Fibroblast of skin of back (primary cell): ENCODE measurements at regions not wholly inside any gene's neighbourhood (a gene's known extent, or its start where the extent isn't known, plus 50 kb on each side); places are given as distances from the start of the nearest gene placed in this dataset.
A peak's percentile ranks its signal among the peaks of the same experiment; 100 is the strongest.
"Not testable (repeated sequence)": the region's sequence is repeated elsewhere in the genome, so short reads cannot be mapped to it uniquely, and the experiment has no call there.

Experiments used
- DNase-seq: peaks from one replicate; pipeline ENCODE4 v3.0.0-alpha.2; 2013

GRCh38 chr7:91405873-91406272 is 141.6 kb downstream of the FZD1 start:
- DNase-seq = not testable (repeated sequence)

GRCh38 chr7:91407942-91408341 is 143.7 kb downstream of the FZD1 start:
- peak; percentile 12 for DNase-seq

DNA sequence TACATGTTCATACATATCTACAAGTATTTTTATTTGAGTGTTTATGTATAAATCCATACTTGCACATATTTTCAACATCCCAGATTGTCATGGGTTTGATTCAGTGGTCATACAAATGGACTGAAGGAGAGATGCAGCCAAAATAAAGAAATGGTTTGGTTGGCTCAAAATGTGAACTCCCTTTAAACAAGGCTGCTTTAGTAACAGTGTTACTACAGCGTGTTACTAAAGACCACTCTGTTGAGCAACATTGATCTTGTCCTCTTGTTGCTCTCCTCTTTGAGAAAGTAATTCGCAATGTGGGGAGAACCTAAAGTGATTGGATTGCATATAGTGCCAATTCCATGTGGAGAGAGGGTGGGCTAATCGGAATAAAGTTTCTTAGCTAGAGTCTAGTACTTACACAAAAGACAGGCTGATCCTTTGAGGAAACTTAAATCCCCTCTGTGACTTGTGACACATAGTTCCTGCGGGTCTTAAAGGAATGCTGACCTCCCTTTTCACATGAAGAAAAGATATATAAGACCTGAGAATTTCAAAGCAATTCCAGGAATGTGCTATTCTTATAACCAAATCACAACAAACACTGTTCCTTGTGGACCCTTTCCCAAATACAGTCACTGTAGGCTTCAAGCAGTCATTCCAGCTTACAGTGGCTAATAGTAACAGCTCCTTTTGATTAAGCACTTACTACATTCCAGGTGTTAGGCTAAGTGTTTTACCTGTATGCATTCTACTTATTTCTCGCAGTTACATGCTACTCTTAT is 144.3 kb downstream of the FZD1 start:
- DNase-seq = peak; percentile 64

GRCh38 chr7:91411060-91411459 is 146.8 kb downstream of the FZD1 start:
- DNase-seq = no peak

DNA sequence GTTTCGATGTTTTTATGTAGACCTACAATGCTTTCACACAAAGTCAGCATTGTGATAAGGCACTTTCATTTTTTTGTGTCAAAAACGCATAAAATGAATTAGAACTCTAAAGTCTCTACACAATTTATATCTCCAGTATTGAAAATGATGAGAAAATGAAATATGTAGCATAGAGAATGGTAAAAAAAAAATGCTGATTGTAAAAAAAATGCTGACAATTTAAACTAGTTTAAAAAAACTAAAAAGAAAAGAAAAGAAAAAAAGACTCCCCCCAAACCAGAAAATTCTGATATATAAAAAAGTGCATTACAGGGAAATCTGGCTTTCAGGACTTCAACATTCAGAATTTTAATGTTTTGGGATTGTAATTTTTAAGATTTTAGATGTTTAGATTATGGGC is 148.1 kb downstream of the FZD1 start:
- no peak for DNase-seq

GRCh38 chr7:91414734-91415133 is 150.5 kb downstream of the FZD1 start:
- no peak for DNase-seq

- DNase-seq = no peak
These were observed 152.1 kb downstream of the FZD1 start for GRCh38 chr7:91416155-91416865.

DNA sequence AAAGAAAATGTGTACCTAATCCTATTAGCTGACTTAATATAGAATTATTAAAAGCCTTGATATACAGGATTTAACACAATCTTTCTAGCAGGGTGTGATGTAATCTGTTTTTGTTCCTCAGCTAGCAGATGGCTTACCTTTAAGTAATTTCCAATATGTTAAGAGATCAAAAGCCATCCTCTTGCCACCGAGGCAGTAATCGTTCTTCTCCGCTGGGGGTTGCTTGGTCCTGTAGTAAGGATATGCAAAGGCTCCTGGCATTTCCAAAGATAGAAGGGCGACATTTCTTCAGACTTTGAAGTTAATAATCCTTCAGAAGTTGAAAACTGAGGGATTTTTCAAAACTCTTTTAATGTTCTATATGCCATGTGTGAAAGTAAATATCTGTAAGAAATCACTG is 156.4 kb downstream of the FZD1 start:
- DNase-seq = no peak

GRCh38 chr7:91421018-91421417 is 156.8 kb downstream of the FZD1 start:
- no peak for DNase-seq

DNA sequence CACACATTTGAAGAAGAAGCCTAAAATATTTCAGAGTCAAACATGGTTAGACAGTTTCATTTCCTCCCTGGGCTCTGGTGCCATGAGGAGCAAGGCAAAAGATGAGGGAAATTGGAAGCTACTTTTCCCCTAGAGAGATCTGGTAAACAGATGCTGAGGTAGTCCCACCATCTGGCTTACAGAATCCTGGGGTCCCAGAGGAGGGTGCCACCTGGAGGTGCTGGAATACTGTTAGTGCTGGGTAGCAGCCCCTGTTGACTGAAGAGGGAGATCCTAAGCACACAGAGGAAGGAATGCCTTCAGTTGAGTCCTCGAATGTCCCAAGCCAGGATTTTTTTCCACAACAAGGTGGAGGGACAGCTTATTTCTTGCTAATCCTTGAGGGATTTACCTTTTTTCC is 160.1 kb downstream of the FZD1 start:
- no peak for DNase-seq

DNA sequence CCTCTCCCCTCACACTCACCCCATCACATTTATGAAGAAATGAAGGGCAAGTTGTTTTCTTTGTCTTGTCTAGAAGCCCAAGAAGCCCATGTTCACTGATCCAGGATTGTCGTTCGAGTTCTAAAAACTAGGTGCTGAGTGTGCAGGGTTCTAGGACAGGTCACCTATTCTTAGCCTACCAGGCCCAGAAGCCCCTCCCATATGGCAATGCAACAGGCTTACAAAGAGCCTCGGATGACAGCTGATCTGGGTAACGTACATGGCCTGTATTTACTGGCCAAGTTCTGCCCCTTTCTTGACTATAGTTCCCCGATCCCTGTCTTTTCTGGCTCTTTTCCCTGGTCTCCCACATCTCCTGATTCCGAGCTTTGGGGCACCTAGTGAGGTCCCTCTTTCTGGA is 160.9 kb downstream of the FZD1 start:
- DNase-seq = no peak

- DNase-seq = no peak
These were observed 162.8 kb downstream of the FZD1 start for GRCh38 chr7:91427051-91427450.

- no peak for DNase-seq
These were observed 167.4 kb downstream of the FZD1 start for GRCh38 chr7:91431601-91432000.

GRCh38 chr7:91434836-91435235 is 170.6 kb downstream of the FZD1 start:
- peak; percentile 55 for DNase-seq

- peak; percentile 36 for DNase-seq
These were observed 171.3 kb downstream of the FZD1 start for GRCh38 chr7:91435381-91436059.

DNA sequence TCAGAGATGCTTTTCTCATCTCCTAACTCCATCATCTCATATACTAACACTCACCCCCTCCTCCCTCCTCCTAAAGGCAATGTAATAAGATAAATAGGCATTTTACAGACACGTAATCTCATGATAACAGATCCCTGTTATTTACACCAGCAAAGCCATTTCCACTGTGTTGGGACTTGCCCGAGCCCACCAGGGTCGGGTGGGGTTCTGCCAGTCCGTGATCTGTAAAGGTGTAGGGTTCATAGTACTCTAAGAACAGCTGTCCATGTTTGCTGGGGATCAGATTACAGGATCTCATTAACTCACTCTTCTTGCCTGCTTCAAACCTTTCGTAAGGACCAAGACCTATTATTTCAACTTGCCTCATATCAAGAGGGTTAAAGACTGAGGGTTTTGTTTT is 172.4 kb downstream of the FZD1 start:
- no peak for DNase-seq

- not testable (repeated sequence) for DNase-seq
These were observed 176.0 kb downstream of the FZD1 start for GRCh38 chr7:91440198-91440597.

DNA sequence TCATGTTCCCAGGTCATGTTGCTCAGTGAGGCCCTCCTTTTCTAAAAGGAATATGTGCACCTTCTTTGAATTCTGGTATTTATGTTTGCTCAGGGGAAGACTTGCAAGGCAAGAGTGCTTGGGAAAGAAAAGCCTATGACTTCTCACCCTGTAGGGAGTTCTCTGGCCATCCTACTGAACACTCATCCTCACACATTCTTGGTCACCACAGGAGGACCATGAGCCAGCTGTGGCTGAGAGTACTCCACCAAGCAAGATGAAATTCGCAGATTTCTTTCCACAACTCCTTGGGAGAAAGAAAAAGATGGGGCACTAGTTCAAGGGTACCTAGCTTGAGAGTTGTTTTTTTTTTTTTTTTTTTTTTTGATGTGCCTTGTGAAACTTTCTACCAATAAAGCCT is 179.6 kb downstream of the FZD1 start:
- no peak for DNase-seq

GRCh38 chr7:91446819-91447218 is 182.6 kb downstream of the FZD1 start:
- DNase-seq = no peak

DNA sequence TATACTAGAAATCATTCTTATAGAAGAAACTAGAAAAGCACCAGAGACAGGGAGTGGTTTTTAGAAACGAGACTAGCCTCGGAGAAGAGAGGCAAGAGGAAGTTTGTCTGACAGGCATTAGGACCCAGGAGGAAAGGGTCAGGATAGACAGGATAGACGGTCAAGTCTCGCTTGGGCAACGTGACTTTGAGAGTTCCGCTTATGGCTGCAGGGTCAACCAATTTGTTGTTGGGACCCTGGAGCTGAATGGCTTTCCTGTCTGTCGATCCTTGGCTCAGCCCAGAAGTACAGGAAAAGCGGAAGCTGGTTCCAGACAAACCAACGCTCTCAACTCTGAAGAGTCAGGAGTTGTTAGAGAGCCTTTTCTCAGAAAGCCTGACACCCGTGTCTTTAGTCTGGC is 191.2 kb downstream of the FZD1 start:
- no peak for DNase-seq

- no peak for DNase-seq
These were observed 193.0 kb downstream of the FZD1 start for GRCh38 chr7:91457208-91457607.

GRCh38 chr7:91459539-91459938 is 195.3 kb downstream of the FZD1 start:
- DNase-seq = no peak

DNA sequence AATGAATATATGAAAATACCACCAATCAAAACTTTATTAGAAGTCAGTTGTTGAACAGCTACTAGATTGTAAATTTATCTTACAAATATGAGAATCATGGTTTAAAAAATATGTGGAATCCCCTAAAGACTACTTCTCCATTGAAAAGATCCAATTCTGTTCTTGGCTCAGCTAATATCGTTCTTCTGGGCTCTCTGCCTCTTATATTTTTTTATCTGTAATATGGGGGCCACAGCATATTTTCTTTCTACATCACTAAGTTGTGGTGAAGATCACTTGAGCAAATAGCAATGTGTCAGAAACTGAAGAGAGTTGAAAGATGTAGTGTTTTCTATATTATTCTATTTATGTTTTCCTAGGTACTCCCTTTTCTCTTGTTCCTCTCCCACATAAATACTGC is 198.1 kb downstream of the FZD1 start:
- DNase-seq = no peak

GRCh38 chr7:91463330-91463729 is 199.1 kb downstream of the FZD1 start:
- no peak for DNase-seq
